SK-N-SH treated with all-trans-retinoic acid at 6 μM for 48 hours (cell line): ENCODE measurements at regions not wholly inside any gene's neighbourhood (a gene's known extent, or its start where the extent isn't known, plus 50 kb on each side); places are given as distances from the start of the nearest gene placed in this dataset.

Experiments
- BACH2 ChIP-seq: fragments of 250-450 bp; sonication (Bioruptor Pico); IDR thresholded peaks from 2 replicates; pipeline ENCODE4 v1.9.0; 2021; ENCODE audit warnings: mild to moderate bottlenecking, borderline replicate concordance
- CREB5 ChIP-seq: fragments of 250-450 bp; sonication (Bioruptor Pico); IDR thresholded peaks from 2 replicates; pipeline ENCODE4 v1.5.1; 2020; ENCODE audit warnings: low read depth, mild to moderate bottlenecking, moderate library complexity
- CSDC2 ChIP-seq: fragments of 250-450 bp; sonication (Bioruptor Pico); IDR thresholded peaks from 2 replicates; pipeline ENCODE4 v1.5.0; 2020; ENCODE audit warnings: mild to moderate bottlenecking, moderate library complexity
- TF ChIP-seq, protein P1 (sequence below): fragments of 250-450 bp; sonication (Bioruptor Pico); IDR thresholded peaks from 2 replicates; pipeline ENCODE4 v1.8.0; 2021; ENCODE audit warnings: low read depth, mild to moderate bottlenecking, moderate library complexity, borderline replicate concordance

GRCh38 chr9:776086-776485, 65.4 kb upstream of the DMRT1 start:
- no peak for TF ChIP-seq CREB5 (CRISPR knock-in tag)
- TF ChIP-seq, protein P1, sequence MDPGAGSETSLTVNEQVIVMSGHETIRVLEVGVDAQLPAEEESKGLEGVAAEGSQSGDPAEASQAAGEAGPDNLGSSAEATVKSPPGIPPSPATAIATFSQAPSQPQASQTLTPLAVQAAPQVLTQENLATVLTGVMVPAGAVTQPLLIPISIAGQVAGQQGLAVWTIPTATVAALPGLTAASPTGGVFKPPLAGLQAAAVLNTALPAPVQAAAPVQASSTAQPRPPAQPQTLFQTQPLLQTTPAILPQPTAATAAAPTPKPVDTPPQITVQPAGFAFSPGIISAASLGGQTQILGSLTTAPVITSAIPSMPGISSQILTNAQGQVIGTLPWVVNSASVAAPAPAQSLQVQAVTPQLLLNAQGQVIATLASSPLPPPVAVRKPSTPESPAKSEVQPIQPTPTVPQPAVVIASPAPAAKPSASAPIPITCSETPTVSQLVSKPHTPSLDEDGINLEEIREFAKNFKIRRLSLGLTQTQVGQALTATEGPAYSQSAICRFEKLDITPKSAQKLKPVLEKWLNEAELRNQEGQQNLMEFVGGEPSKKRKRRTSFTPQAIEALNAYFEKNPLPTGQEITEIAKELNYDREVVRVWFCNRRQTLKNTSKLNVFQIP (CRISPR knock-in tag), result no peak
- TF ChIP-seq BACH2 (CRISPR knock-in tag), result no peak
- no peak for TF ChIP-seq CSDC2 (CRISPR knock-in tag)
